MV-4-11 (cell line): ENCODE measurements at regions not wholly inside any gene's neighbourhood (a gene's known extent, or its start where the extent isn't known, plus 50 kb on each side); places are given as distances from the start of the nearest gene placed in this dataset.
"Not testable (repeated sequence)": the region's sequence is repeated elsewhere in the genome, so short reads cannot be mapped to it uniquely, and the experiment has no call there.

ENCODE experiments used
- DNase-seq: peaks from one replicate; lab custom pipeline; 2025; lab: John Stamatoyannopoulos, UW

DNA sequence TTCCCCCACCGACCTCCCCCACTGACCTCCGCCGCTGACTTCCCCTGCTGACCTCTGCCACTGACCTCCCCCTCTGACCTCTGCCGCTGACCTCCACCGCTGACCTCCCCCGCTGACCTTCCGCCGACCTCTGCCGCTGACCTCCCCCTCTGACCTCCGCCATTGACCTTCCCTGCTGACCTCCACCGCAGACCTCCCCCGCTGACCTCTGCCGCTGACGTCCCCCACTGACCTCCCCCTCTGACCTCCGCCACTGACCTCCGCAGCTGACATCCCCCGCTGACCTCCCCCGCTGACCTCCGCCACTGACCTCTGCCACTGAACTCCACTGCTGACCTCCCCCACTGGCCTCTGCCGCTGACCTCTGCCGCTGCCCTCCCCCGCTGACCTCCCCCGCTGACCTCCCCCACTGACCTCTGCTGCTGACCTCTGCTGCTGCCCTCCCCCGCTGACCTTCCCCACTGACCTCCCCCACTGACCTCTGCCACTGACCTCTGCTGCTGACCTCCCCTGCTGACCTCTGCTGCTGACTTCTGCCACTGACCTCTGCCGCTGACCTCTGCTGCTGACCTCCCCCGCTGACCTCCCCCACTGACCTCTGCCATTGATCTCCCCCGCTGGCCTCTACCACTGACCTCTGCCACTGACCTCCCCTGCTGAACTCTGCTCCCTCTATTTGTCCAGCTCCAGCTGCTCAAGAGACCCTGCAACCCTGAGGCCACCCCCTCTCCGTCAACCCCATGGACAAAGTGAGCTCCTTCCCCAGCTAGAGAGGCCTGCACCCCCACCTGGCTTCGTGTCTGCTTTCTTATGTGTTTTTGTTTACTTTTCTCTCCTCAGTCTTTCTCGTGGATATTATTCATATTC, 91.4 kb upstream of the AFDN start:
- no peak for DNase-seq

DNA sequence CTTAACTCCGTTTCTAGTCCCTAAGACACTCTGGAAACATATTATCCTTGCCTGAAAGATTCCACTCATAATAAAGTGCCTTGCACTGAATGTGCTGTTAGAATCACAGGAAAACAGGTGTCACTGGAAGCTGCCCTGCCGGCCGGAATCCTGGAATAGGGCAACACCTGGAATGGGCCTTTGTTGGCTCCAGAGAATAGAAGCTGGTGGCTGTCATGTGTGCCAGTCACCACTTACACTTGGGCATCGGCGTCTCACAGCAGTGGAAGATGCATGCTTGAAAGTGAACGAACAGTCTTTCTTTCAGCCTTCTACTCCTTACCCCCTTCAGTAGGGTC, 90.8 kb upstream of the AFDN start:
- no peak for DNase-seq

DNA sequence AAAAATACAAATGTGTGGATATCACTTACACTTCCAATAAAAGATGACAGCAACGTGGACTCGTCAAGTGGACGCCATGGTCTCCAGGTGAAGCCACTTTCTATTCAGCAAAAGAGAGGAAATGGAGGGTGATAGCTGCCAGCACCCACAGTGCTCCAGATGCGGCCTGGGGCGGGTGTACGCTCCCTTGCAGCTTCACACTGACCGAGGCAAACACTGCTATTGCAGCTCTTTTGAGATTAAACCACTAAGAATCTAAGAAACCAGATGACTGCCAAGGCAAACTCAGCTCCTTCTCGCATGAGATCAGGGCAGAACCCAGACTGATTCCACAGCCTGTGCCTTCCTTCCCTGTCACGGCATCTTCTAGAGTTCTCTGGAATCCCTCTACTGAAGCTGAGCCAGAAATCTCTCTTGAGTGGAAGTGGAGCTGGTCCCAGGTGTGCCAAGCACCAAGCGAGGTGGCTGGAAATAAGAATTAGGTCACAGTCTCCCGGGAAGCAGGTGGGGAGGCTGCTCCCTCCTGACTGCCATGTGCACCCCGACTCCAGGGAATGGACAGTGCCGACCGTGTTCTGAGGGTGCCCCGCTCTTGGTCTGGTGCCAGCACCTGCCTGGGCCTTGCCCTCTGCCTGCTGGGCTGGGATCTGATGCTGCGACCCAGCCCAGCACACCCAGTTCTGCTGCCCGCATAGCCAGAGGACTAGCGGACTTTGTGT, 90.1 kb upstream of the AFDN start:
- no peak for DNase-seq

DNA sequence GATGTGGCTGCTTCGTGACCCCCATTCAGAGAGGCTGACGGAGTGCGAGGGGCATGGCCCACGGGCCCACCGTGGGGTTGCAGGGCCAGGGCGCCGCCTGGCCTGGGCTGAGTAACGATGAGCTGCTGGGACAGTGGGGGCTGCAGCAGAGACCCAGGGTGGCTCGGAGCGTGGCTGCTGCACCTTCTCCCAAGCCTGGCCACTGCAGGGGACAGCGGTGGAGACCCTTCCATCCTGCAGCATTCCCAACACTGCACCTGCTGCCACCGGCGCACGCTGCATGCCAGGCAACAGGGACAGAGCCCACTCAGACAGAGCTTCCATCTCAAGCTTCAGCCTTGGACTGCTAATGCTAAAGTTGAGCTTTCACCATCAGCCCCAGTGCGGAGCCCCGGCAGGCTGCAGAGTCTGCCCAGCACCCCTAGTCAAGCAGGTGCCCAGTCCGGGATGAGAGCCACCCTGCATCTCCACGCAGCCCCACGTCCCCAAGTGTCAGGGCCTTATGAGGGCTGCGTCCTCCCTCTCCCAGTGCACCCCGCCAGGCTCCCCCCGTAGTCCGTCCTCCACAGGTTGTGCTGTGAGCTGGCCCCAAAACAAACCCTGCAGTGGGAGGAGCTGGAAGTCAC, 89.4 kb upstream of the AFDN start:
- DNase-seq: no peak

DNA sequence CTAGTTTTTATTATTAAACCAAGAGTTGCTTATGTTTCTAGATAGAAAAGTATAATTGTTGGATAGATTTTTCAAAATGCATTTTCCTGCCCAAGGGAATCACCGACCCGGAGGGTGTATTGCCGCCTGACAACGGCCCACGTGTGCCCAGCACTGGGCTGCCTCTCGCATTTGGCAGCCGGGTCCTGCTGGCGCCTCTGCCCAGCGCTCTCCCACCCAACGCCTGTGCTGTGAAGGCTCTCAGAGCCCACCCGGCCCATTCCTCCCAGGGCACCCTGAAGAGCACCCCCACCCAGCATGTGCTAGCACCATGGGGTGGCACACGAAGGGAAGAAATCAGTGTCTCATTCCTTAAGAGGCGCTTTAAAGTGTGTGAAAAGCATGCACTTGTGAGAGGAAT, 88.3 kb upstream of the AFDN start:
- no peak for DNase-seq

DNA sequence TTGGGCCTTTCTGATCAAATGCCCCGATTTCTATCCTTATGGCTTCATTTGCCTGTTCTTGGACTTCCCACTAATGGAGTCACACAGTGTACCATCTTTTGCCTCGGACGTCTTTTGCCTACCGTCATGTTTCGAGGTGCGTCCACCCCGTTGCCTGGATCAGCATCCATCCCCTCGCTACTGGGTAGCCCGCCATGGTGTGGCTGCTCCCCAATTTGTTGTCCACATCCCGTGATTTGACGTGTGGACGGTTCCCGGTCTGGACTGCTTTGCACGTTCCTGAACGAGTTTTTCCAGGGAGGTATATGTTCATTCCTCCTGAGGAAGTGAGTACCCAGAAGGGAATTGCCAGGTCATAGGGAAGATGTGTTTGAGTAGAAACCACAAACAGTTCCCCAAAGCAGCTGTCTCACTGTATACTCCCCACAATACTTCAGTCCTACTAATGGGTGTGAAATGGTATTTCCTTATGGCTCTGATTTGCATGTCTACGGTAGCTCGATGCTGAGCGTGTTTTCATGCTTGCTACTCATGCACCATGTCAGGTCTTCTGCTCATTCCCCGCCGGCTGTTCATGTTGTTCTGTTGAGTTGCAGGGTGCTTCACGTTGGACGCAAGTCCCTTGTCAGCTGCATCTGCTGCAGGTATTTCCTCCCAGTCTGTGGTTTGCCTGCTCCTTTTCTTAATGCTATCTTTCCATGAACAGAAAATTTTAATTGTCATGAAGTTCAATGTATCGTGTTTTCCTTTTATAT, 86.8 kb upstream of the AFDN start:
- DNase-seq: peak; percentile 30

DNA sequence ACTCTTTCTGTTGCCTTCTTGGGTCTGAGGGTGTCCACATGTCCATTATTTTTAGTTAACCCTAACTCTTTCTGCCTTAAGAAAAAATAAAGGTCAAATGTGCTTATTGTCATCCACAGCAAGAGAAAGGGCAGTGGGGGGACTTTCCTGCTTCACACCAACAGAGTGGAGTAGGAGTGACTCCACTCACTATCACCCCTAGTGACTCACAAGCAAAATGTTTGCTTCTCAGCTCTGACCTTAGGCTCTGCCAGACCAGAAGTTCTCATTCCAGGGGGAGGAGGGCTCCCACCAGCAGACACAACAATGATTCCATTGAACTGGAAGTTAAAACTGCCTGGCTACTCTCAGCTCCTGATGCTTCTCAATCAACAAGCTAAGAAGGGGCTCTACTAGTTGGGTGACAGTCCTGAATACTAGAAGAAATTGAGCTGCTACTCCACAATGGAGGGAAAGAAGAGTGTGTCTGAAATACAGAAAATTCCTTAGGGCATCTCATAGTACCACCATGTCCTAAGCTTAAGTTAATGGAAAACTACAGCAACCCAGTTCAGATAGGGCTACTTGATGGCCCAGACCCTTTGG, 83.9 kb upstream of the AFDN start:
- DNase-seq: no peak

DNA sequence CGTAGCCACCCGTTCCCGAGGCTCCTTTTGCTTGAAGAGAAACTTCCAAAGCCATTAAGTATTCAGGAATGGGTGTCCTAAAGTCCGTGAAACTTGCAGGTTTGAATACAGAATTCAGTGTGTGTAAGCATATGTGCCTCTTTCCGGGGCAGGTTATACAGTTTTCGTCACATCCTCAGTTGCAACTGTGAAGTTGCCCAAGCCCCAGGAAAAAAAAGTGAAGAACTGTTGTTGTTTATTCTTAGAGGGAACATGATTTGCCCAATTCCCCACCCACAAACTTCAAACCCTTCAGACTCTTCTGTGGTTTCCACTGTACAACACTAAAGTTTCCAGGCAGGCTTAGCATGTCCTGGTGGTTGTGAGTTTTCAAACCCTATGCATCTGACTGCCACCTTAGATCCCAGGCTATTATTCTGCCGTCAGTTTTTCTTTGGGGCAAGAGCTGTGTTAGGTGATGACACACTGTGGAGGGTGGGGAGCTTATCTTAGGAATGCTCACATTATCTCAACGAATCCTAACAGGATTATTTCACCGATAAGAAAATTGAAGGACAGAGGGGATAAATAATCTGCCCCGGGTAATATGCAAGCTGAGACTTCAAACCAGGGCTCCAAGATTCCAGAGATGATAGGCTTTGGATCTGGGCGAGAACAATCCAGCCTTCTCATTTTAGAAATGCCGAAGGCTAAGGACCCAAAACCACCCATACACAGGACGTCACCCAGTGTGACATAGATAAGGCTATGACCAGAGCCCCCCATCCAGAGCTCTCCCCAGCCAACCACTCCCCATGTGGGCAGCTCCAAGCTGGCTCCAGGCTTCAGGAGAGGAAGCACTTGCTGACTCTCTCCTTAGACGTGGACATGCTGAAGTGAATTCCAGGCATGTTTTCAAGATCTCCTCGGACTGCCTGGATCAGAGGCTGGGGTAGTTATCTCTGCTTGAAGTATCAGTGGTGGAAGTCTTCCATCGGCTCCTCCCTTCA, 81.7 kb upstream of the AFDN start:
- DNase-seq: peak; percentile 24

DNA sequence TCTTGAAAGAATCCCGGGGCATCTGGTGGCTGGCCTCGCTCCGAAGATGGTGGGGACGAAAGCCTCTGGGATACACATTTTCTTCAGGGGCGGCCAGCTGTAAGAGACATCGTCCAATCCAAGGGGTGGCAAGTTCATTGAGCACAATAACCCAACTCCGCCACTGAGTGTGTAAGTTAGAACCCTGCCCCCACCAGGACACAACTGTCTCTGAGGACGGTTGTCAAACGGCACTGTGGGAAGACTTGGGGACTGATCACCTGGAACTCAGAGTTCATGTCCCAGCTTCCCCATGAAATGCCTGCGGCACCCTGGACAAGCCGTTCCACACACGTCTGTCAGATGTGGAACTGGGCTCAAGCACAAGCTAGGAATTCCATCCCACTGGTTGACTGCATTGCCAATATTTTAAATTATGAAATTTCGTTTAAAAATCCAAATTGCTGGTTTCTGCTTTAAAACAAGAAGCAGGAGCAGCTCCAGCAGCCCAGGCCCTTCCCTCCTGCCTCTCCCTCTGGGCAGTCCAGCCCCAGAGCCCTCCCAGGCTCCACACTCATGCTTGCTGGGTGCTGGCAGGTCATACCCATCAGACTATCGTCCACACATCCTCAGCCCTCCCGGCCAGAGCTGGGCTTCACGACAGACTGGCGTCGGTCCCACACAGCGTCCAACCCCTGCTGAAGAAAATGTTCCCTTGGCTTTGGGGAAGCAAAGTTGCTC, 80.9 kb upstream of the AFDN start:
- no peak for DNase-seq

DNA sequence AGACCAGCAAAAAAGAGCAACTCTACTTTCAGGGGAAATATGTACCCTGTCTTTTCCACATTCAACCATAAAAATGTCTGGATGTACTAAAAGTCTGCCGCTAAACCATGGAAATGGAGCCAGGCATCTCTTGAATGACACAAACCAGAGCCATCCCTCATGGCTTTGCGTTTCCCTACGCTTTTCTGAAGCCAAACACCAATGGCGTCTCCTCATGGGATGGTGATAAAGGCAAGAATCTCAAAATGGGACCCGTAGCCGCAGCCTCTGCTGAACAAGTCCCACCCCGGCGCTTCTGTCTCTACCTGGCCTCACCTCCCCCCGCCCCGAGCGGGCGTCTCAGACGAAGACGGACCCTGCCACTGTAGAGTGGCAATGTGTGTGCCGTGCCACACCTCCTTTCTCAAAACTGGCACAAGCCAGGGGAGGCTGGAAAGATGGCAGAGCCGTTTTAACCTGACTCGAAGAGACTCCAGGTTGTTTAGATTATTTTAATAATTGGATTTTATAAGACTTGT, 80.3 kb upstream of the AFDN start:
- DNase-seq: no peak

DNA sequence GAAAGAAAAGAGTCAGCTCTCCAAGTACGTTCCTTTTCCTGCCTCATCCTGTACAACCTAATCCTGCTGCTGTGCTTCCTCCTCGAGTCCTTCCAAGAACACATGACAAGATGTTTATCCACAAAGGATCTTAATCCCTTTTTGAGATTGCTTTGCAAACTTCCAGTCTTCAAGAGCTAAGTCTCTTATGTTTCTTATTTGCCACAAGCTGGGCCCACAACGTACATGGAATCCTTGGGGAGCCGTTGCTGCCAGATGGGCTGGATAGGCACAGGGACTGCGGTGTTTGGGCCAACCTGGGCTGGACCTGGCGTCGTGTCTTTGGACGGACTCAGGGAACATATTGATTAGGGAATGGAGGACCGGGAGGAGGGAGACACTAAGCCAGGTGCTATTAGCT, 79.7 kb upstream of the AFDN start:
- no peak for DNase-seq

DNA sequence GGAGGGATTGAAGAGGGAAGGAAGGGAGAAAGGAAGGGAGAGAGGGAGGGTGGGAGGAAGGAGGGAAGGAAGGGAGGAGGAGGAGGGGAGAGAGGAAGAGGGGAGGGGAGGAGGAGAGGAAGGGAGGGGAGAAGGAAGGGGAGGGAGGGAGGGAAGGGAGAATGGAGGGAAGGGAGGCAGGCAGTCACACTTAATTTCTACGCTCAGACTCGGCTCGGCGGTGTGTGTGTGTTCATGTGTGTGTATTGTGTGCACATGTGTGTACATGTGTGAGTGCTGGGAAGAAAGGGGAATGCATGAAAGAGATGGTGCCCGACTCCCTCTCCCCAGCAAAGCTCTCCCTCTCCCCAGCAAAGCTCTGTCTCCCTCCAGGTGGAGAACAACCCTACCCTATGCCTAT, 79.1 kb upstream of the AFDN start:
- no peak for DNase-seq

DNA sequence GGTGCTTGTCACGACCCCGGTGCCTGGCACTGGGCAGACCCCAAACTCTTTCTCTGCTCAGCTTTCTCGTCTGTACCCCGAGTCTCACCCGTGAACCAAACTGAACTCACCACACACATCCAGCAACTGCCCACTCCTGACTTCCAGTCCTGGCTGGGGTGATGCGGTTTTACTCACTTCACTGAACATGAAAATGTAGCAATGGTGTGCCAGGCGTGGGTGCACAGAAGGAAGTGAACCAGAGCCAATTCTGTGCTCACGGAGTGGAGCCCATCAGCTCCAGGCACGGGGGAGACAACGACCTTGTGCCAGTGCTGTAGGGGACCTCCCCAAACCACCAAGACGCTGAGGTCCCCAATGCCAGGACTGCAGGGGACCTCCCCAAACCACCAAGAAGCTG, 78.7 kb upstream of the AFDN start:
- DNase-seq: no peak

DNA sequence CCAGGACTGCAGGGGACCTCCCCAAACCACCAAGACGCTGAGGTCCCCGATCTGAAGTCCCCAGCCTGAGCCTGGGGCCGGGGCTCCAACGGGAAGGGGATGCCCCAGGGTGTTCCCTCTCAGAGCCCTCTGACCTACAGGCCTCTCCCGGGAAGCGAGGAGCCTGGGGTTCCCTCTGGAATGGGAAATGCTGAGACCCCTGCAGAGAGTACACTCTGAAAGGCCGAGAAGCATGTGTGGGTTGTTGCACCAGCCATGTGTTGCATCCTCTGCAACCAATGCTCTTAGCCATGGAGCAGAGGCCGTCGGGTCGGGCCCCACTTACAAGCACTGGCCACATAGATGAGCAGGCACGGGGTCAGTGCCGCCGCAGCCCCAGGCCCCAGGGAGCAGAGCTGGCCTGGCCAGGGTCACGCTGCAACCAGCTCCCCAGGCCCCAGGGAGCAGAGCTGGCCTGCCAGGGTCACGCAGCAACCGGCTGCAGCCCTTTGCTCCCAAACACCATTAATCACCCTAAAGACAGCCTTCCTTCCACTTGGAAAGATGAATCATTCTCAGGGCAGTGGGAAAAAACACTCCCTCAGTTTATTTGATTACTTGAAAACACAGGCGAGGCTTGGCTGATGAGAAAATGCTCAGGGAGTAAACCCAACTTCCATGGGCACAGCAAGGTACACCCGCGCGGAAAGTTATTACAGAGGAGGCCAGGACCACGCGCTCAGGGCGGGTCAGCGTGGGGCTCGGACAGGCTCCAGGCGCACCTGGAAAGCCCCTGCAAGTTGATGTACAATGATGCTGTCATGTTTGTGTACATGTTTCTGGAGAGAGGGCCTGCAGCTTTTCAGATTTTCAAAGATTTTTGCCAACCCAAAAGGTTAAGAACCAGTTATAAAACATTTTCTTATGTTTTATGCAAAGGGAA, 78.0 kb upstream of the AFDN start:
- no peak for DNase-seq

DNA sequence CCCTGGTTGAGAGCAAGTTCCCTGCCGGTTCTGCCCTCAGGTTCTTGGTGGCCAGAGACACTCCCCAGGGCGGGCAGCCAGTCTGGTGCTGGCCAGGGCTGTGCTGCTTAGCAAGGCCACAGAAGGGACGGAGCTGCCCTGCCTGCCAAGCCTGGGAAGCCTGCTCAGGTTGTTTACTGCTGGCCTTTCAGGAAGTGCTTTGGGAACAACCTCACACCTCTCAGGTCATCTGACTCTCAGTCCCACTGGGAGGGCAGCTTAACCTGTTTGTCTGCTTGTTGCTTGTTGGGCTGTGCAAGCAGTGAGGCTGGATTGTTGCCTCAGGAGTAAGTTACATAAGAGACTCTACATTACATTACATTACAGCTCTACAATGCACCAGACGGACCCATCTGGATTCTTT, 75.8 kb upstream of the AFDN start:
- DNase-seq: no peak

DNA sequence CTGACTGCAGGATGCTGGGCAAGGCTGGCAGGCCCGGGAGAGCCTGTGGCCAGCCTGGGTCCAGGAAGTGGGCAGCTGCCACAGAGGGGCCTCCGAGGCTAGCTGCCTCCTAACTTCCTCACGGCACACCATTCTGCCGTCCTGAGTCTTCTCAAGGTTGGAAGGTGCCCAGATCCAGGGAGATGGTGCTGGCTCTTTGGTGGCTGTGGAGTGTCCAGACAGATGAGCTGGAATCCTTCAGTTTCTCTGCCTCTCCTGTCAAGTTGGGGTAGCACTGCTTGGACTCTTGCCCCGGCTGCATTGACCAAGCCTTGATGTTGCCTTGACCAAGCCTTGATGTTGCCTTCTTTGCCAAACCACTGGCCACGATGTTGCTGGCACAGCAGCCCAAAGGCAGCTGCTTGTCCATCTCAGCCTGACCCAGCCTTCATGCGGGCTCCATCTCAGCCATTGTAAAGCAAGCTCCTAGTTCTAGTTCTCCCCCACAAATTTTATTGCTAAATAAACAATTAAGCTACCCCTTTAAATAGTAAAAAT, 75.1 kb upstream of the AFDN start:
- peak; percentile 22 for DNase-seq

DNA sequence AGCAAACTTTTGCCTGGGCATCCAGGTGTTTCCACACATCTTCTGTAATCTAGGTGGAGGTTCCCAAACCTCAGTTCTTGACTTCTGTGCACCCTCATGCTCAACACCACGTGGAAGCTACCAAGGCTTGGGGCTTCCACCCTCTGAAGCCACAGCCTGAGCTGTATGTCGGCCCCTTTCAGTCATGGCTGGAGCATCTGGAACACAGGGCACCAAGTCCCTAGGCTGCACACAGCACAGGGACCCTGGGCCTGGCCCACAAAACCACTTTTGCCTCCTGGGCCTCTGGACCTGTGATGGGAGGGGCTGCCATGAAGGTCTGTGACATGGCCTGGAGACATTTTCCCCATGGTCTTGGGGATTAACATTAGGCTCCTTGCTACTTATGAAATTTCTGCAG, 73.4 kb upstream of the AFDN start:
- DNase-seq: not testable (repeated sequence)

DNA sequence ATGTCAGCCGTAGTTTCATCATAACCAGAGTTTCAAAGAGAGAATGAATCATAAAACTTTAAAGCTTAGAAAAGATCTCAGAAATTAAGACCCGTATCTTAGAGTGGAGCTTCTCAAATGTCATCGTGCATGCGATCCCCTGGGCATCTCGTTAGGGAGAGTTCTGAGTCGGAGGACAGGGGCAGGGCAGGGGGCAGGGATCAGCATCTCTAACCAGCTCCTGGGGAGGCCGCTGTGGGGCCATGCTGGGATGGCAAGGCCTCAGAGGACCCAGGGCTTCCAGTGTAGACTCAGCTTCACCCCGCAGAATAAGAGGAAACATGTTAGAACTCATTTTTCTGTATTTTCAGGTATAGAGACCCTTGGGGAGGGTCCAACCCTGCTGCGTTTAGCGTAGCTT, 72.0 kb upstream of the AFDN start:
- DNase-seq: no peak

DNA sequence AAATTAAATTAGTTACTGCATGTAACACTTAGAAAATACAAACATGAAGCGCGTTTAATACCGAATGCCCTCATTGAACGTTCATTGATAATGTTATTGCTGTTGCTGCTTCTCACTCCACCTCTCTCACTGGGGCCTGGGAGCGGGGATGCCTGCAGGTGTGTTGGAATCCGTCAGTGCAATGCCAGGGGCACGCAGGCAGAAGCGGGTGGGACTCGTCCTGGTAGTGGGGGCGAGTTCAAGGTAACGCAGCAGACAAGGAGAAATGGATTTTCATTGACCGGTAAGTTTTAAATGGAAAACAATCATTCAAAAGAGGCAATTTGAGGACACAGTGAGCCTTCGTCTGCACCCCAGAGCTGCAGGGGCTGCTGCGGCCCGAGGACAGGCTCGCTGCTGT, 71.2 kb upstream of the AFDN start:
- no peak for DNase-seq
